ENCODE measurements at regions not wholly inside any gene's neighbourhood (a gene's known extent, or its start where the extent isn't known, plus 50 kb on each side); places are given as distances from the start of the nearest gene placed in this dataset.

DNA sequence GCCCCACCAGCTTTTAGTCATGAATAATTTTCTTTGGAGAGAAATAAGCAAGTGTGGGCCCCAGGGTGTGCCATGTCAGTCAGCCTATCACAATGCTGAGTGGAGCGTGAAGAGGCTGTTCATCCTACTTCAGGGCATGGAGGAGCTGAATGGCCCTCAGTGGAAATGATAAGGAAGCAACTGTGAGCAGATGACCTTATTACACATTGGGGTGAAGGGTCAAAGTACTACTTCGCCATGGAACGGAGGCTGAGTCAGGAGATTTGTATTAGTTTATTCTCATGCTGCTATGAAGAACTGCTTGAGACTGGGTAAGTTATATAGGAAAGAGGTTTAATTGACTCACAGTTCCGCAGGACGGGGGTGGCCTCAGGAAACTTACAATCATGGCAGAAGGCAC lies 231.0 kb upstream of the ADAMTS16 start:
- Histone ChIP-seq H3K4me3 (replicated peaks in 1 of 3) (no peak overlapping the region), H3K27me3 (no peaks in the 10 kb centered on the region), H3K36me3 (no peaks in the 10 kb centered on the region), H3K9me3 (no peaks in the 10 kb centered on the region), H3K4me1 (no peaks in the 10 kb centered on the region), H3K27ac (no peak overlapping the region)
- TF ChIP-seq CTCF (IDR thresholded peaks at IDR 0.05): no peak
- TF ChIP-seq POLR2A (IDR thresholded peaks at IDR 0.05): no peak
- WGBS, 2 donors: 78% methylated on average over 5 of the region's 5 CpGs
- no peak for DNase-seq
- intact Hi-C loops (cut with DNase I): no loop called here

DNA sequence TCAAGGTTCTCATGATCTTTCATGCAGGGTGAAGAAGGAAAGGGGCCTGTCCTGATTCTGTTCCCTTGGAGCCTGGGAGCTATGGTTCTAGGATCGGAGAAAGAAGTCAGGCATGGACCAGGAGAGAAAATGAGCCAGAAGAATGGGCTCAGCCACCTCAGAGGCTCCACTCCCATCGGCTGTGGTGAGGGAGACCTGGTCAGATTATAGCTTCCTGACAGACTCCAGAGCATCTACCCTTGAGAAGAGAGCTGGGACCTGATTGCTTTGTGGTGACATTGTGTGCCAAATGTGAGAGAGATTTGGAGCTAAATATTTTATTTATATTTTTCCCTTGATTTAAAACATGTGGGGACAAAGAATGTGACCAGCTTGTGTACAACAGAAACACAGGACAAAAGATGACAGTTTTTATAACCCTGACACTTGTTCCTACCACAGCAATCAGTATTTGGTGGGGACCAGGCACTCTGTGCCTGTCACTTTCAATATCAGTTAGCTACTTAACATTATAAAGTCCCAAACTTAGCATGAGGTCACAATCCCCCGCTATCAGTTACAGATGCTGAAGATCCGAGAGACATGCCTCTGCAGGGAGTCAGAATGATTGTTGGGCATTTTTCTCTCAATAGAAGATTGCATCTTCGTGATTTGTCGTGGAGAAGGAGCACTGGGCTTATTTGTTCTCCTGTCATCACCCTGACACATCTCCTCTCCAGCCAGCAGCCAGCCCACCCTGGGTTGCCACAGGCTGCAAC lies 228.3 kb upstream of the ADAMTS16 start:
- TF ChIP-seq POLR2A (IDR thresholded peaks at IDR 0.05) (no peak), CTCF (IDR thresholded peaks at IDR 0.05) (no peak)
- intact Hi-C loops (cut with DNase I): no loop called here
- WGBS, 2 donors: 70 to 88% methylated on average over 6 of the region's 6 CpGs
- no peak overlapping the region for H3K27ac ChIP-seq
- no peaks in the 10 kb centered on the region for H3K36me3 ChIP-seq
- H3K4me3 ChIP-seq (replicated peaks in 1 of 3): no peak overlapping the region
- H3K9me3 ChIP-seq: no peaks in the 10 kb centered on the region
- H3K4me1 ChIP-seq: no peaks in the 10 kb centered on the region
- no peak for DNase-seq
- H3K27me3 ChIP-seq: no peaks in the 10 kb centered on the region

DNA sequence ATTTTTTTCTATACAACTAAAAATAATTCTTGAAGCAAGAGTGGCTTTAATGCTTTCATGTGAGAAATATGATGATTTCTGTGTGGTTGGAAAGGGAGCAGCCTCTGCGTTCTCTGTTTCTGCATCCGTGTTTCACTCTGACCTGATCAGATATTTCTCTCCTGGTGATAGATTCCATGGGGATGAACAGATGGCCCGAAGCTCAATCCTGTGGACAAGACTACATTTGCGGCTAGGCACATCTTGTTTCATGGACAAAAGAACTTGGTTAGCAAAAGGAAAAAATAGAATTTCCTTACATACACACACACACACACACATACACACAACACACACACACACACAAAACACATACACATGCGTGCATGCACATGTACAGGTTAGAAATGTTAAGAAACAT lies 218.2 kb upstream of the ADAMTS16 start:
- H3K9me3 ChIP-seq: no peaks in the 10 kb centered on the region
- H3K27ac ChIP-seq: no peak overlapping the region
- no peak for DNase-seq
- intact Hi-C loops (cut with DNase I): no loop called here
- no peaks in the 10 kb centered on the region for H3K4me1 ChIP-seq
- WGBS, 2 donors: 75 to 78% methylated on average over 5 of the region's 5 CpGs
- H3K4me3 ChIP-seq (replicated peaks in 1 of 3): no peak overlapping the region
- no peaks in the 10 kb centered on the region for H3K27me3 ChIP-seq
- TF ChIP-seq POLR2A (IDR thresholded peaks at IDR 0.05) (no peak), CTCF (IDR thresholded peaks at IDR 0.05) (no peak)
- no peaks in the 10 kb centered on the region for H3K36me3 ChIP-seq

DNA sequence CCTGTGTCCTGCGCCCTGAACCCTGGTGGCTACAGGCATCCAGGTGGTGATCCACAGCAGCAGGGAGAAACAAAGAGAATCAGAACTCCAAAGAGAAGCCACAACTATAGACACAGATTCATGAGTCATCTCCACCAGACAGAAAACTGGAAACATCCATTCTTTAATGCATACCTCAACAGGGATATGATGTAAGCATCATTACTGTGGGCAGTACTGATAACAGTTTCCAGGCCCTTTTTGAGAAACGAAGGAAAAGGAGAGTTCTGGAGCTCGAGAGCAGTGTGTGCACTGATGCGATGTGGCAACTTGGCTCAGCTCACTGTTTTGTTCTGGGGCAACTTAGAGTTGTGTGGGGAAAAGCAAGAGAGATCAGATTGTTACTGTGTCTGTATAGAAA lies 215.6 kb upstream of the ADAMTS16 start:
- H3K4me3 ChIP-seq (replicated peaks in 1 of 3): no peak overlapping the region
- no peaks in the 10 kb centered on the region for H3K9me3 ChIP-seq
- intact Hi-C loops (cut with DNase I): no loop called here
- 39 to 54% methylated on average over 4 of the region's 4 CpGs for WGBS, 2 donors
- no peaks in the 10 kb centered on the region for H3K4me1 ChIP-seq
- TF ChIP-seq POLR2A (IDR thresholded peaks at IDR 0.05) (no peak), CTCF (IDR thresholded peaks at IDR 0.05) (no peak)
- no peak overlapping the region for H3K27ac ChIP-seq
- no peak for DNase-seq
- H3K36me3 ChIP-seq: no peaks in the 10 kb centered on the region
- H3K27me3 ChIP-seq: no peaks in the 10 kb centered on the region

DNA sequence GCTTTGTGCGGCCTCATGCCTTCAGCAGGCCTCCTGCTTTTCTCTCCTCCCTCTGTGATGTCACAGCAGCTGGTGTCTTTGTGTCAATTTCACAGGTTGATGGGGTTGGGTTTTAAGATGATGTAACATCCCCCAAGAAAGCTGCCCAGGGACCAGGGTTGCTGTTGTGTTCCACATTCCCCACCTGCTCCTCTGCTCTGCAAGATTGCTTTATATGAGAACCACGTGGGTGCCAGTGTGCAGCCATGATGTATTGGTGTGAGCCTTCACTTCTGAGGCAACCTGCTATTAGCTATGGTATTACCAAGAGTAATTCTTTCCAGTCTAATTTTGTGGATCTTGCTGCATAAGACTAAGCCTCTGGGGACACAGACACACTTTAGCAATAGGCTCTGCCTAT lies 213.0 kb upstream of the ADAMTS16 start:
- no peaks in the 10 kb centered on the region for H3K4me1 ChIP-seq
- WGBS, 2 donors: 83 to 86% methylated on average over 2 of the region's 2 CpGs
- intact Hi-C loops (cut with DNase I): no loop called here
- no peaks in the 10 kb centered on the region for H3K27me3 ChIP-seq
- H3K27ac ChIP-seq: no peak overlapping the region
- no peaks in the 10 kb centered on the region for H3K9me3 ChIP-seq
- DNase-seq: no peak
- TF ChIP-seq POLR2A (IDR thresholded peaks at IDR 0.05) (no peak), CTCF (IDR thresholded peaks at IDR 0.05) (no peak)
- H3K36me3 ChIP-seq: no peaks in the 10 kb centered on the region
- no peak overlapping the region for H3K4me3 ChIP-seq (replicated peaks in 1 of 3)

All from thyroid gland (tissue), 4 donors.